ENCODE measurements at regions not wholly inside any gene's neighbourhood (a gene's known extent, or its start where the extent isn't known, plus 50 kb on each side); places are given as distances from the start of the nearest gene placed in this dataset.
"Not testable (repeated sequence)": the region's sequence is repeated elsewhere in the genome, so short reads cannot be mapped to it uniquely, and the experiment has no call there.

GRCh38 chr1:228945885-228946284, 210.6 kb downstream of the RHOU start:
- no peak for DNase-seq

GRCh38 chr1:228949617-228950016, 214.3 kb downstream of the RHOU start:
- not testable (repeated sequence) for DNase-seq

- peak; percentile 20 for DNase-seq
Observed at GRCh38 chr1:228953207-228953606, 217.9 kb downstream of the RHOU start.

GRCh38 chr1:228953808-228954207, 218.5 kb downstream of the RHOU start:
- not testable (repeated sequence) for DNase-seq

- peak; percentile 12 for DNase-seq
Observed at GRCh38 chr1:228955691-228956090, 220.4 kb downstream of the RHOU start.

- no peak for DNase-seq
Observed at GRCh38 chr1:228956864-228957263, 221.6 kb downstream of the RHOU start.

GRCh38 chr1:228957535-228957934, 222.3 kb downstream of the RHOU start:
- no peak for DNase-seq

GRCh38 chr1:228958121-228958520, 222.8 kb downstream of the RHOU start:
- DNase-seq, result no peak

GRCh38 chr1:228958741-228959140, 223.5 kb downstream of the RHOU start:
- DNase-seq, result no peak

GRCh38 chr1:228960705-228961104, 225.4 kb downstream of the RHOU start:
- no peak for DNase-seq

- DNase-seq, result no peak
Observed at GRCh38 chr1:228961511-228961910, 226.2 kb downstream of the RHOU start.

GRCh38 chr1:228963795-228964177, 228.5 kb downstream of the RHOU start:
- no peak for DNase-seq

- no peak for DNase-seq
Observed at GRCh38 chr1:228964178-228965089, 229.2 kb downstream of the RHOU start.

- DNase-seq, result no peak
Observed at GRCh38 chr1:228968891-228969606, 233.8 kb downstream of the RHOU start.

GRCh38 chr1:228969953-228970800, 234.9 kb downstream of the RHOU start:
- DNase-seq, result no peak

GRCh38 chr1:228972576-228972975, 237.3 kb downstream of the RHOU start:
- no peak for DNase-seq

- no peak for DNase-seq
Observed at GRCh38 chr1:228974273-228974672, 239.0 kb downstream of the RHOU start.

- no peak for DNase-seq
Observed at GRCh38 chr1:228975238-228975907, 240.1 kb downstream of the RHOU start.

- no peak for DNase-seq
Observed at GRCh38 chr1:228976316-228976715, 241.0 kb downstream of the RHOU start.

- no peak for DNase-seq
Observed at GRCh38 chr1:228977307-228977706, 242.0 kb downstream of the RHOU start.

- no peak for DNase-seq
Observed at GRCh38 chr1:228977741-228978140, 242.5 kb downstream of the RHOU start.

- no peak for DNase-seq
Observed at GRCh38 chr1:228978484-228979324, 243.4 kb downstream of the RHOU start.

All from activated CD8-positive, alpha-beta memory T cell treated with anti-CD3 and anti-CD28 coated beads, Interleukin-2, amount 50 U/mL, for 48 hours (primary cell).